GM18867 (cell line): ENCODE measurements at regions not wholly inside any gene's neighbourhood (a gene's known extent, or its start where the extent isn't known, plus 50 kb on each side); places are given as distances from the start of the nearest gene placed in this dataset.

ENCODE experiments used
- ATAC-seq: cut with Tn5 transposase; IDR thresholded peaks from one replicate; pipeline ENCODE4 v1.9.1; 2021; ENCODE audit warnings: mild to moderate bottlenecking, moderate library complexity; ENCODE audit not compliant: unreplicated experiment

DNA sequence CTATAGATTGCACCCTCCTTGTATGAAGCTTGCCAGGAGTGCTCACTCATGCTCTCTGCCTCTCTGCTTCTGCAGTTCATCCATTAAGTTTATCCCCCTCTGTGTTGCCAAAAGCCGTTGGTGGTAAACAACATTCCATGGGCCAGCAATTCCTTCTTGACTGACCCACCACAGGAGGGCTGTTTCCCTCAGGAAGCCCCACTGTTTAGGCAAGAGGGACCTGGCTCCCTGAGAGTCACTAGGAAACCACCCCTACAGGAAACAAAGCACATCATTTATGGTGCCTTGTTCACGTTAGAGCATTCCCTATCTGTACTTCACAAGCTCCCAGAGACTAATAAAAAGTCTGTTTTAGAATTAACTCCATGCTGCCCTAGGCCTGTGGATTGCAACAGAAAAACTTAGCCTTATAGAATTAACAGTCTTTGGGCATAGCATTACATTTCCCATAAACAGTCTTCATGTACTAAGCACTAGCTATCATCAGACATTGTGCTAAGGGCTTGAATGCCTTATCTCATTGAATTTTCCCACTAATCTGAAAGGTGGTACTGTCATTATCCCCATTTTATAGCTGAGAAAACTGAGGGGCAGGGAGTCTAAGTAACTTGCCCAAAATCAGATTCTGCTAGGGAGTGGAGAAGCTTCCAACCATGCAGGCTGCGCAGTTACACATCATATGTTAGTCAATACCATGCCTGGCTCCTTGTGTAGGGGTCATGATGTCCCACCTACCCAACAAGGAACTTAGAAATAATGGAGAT is 149.9 kb downstream of the SHQ1 start:
- no peak for ATAC-seq

DNA sequence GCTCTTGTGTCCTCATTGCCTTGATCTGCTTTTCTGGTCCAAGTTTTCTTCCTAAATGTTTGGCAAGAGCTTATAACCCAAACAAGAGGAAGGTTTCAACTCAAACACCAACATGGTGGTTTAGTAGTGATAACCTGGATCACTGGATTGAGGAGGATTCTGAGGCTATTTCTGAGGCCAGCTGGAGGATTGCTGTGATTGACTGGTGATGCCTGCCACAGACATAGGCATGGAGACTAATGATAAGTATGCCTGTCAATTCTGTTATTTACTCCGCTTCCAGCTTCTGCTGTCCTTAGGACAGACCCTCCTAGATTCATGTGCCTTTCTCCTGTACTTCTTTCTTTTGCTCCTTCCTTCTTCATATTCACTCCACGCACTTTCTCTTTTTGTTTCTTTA is 150.5 kb downstream of the SHQ1 start:
- no peak for ATAC-seq

DNA sequence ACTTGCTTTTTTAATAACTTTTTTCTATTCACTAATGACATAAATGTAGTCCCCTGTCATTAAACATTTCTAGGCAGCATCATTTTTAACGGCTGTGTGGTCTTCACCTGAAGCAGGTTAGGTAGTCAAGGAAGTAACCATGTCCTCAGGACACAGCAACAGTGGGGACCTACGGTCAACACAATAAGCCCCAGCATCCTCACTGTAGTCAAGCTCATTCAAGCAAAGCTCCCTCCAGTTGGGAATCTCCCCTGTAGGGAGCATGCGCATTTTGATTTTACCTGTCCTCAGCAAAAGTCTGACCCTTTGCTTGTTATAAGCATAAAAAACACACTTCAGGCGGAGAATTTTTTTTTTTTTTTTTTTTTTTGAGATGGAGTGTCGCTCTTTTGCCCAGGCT is 151.4 kb downstream of the SHQ1 start:
- no peak for ATAC-seq

DNA sequence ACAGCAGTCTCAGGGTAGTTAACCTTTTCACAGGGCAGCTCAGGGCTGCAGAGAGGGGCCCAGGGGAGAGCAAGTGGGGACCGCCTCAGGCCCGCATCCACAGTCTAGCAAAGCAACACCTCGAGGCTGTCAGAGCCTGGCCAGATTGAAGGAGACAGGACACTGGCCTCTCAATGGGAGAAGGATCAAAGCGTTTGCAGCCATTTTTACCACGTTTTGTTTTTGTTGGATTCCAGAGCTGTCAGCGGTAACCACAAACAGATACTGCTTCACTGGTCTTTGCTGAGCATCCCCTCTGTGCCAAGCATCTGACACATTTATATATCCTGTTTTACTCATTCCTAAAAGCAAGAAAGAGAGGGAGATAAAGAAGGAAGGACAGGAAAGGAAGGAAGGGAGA is 153.8 kb downstream of the SHQ1 start:
- no peak for ATAC-seq

DNA sequence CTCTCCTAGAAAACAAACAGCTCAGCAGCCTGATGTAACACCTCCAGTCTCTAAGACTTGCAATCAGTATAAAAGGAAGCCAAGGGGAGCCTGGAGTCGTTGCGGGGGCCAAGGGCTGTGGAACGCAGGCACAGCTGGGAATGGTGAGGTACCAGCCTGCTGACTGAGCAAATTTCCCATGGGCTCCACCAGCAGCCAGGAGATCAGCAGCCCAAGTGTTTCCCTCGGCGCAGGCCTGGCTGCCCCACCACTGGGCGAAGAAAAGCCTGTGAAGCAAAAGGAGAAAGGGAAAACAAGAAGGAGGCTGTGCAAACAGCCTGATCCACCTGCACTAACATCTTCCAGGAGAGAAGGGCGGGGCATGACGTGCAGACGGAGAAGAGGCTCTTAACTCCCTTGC is 155.3 kb downstream of the SHQ1 start:
- no peak for ATAC-seq

DNA sequence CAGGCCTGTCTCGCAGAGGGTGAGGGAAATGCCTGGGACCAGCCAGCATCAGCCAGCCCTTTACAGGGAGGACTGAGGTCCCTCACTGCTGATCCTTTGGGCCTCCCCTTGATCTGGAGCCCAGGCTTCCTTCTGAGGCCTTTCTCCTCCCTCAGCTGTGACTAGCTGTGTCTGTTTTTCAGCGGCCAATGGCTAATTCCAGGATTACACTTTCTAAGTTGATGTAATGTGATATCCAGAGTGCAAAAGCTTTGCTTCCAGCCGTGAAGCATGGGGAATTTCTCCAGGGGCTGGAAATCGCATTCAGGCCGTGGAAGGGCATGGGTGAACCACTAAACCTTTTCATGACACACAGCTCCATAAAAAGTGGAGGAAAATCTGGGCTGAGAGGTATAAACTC is 157.6 kb downstream of the SHQ1 start:
- no peak for ATAC-seq

DNA sequence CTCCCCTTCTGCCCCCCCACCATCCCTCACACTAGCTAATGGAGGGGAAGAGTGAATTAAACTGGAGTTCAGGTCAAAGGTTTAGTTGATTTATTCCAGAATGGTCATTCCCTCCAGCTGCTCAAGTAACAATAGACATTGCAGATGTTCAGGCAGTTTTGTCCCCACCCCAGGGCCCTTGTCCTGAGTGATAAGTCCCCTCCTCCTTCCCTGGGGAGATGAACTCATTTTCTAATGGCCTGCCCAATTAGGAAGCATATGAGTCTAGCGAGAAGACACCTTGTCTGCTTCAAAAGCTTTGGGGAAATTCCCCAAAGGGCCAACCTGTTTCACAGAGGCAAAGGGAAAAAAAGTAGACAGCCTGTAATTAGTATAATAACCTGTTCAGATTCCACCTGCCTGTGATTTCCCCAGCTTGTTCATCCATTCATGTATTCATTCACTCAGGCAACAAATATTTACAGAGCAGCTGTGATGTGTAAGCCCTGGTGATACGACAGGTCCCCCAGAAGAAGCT is 165.3 kb downstream of the SHQ1 start:
- no peak for ATAC-seq

DNA sequence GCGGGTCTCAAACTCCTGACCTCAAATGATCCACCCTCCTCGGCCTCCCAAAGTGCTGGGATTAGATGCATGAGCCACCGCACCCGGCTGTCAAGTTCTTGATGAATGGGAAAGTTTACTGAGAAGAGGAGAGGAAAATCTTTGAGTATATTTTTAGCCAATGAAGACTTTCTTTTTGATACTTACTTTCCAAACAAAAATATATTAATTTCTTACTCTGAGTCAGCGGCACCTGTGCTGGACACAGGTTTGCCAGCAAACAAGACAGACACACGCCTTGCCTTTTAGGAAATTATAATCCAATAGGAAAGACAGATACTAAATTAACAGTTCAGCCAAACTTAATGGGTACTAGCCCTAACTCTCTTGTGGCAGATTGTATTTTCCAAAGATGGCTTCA is 166.6 kb downstream of the SHQ1 start:
- no peak for ATAC-seq

DNA sequence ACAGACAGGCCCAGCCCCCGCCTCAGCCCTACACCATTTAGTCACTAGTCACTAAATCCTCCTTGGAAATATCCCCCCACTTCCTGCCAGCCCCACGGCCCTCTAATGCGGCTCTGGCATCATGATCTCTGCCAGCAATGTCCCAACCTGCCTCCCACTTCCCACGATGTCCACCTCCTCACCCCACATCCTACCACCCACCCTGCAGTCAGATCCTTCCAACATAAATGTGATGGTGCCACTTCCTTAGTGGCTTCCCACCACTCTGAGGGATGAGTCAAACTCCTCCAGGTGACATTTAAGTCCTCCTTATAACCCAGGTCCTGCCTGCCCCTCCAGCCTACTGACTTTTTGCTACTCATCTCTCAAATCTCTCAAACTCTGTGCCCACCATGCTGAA is 167.5 kb downstream of the SHQ1 start:
- ATAC-seq, result no peak

DNA sequence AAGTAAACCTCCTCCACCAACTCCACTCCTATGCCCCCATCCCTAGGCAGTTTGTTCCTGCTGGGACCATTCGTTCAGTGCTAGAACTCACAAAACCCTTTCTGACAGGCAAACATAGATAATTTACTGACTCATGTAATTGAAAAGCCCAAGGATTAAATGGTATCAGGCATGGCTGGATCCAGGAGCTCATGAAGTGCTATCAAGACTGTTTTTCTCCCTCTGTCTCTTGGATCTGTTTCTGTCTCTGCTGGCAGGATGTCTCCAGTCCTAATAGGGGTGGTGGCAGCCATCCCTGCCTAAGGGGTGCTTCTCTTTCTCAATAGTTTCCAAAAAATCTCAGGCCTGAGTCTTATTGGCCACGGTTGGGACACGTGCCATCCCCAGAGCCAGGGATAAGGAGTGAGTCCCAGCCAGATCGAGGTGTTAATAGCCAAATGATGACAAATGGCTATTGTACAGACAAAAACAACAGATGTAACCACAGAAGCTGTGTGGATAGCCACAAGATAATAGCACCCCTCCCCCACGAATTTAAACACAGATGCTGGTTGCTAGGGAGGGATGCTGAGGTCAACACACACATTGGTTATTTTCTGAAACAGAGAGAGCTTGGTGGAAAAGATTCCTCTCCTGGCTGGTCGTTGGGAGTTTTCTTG is 168.6 kb downstream of the SHQ1 start:
- no peak for ATAC-seq

DNA sequence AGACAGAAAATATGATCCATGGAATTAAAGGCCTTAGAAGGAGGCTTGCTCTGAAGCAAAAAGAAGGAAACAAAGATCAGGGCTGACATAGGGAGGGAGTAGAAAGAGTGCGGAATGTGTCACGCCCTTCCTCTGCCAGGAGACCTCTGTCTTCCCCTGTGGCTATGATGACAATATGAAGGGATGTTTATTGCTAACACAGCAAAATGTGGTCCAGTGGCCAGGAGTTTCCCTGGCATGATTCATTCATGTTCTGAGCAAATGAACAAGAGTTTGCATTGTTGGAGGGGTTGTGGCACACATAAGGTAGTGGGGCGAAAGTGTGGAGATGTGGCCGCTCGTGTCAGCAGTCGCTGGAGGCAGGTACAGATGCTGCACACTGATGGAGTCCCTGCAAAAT is 169.4 kb downstream of the SHQ1 start:
- ATAC-seq, result no peak

DNA sequence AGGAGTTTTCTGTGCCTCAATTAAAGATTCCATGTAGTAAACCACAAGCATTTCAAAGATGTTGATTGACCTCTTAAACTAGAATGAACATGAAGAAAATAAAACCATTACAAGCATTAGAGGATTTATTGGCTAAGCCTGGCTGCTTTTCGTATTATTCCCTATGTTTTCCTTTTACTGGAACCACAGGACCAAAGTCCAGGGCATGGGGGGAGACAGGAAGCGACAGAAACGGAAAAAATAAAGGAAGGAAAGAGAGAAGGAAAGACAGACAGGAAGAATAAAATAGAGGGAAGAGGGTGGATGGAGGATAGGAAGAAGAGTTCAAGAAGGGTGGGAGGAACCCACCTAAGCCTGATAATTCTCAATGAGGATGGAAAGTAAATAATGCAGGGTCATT is 169.9 kb downstream of the SHQ1 start:
- no peak for ATAC-seq

DNA sequence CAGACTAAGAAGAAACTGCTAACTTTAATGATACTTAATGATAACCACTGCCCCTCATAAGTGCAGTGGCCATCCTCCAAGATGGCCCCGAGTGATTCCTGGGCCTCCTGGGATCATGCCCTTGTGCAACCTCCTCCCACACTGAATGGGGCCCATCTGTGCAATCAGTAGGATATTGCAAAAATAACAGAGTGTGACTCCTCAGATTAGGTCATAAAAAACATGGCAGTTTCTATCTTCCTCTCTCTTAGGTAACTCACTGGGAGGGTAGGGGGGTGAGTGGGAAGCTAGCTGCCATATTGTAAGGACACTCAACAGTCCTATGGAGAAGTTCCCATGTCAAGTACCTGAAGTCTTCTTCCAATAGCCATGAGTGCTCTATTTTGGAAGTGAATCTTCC is 173.0 kb downstream of the SHQ1 start:
- no peak for ATAC-seq

DNA sequence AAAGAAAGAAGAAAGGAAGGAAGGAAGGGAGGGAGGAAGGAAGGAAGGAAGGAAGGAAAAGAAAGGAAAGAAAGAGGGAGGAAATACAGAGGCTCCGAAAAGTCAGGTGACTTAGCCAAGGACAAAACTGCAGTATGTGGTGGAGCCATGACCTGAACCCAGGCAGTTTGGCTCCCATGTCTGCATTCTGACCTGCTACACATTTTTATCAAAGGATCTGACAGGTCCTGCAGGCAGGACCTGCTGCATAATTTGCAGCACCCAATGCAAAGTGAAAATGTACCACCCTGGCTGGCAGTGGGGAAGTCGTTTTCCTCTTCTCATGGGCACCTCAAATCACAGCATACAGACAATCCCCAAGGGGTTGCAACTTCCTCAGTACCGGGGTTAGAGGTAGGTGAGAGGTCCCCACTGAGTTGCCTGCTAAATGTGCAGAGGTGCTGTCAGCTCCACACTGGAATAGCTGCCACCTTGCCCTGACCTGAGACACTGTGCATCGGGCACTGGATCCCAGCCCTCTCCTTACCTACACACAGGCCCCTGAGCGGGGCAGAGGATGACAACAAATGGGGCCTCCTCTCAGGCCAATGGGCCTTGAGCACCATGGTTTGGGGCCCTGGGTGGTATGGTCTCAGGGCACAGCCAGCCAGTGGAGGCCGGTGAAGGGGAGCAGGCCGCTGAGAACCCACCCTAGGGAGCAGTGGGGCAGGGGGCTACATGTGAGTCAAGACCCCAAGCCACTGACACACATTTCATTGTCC is 175.1 kb downstream of the SHQ1 start:
- ATAC-seq, result no peak

DNA sequence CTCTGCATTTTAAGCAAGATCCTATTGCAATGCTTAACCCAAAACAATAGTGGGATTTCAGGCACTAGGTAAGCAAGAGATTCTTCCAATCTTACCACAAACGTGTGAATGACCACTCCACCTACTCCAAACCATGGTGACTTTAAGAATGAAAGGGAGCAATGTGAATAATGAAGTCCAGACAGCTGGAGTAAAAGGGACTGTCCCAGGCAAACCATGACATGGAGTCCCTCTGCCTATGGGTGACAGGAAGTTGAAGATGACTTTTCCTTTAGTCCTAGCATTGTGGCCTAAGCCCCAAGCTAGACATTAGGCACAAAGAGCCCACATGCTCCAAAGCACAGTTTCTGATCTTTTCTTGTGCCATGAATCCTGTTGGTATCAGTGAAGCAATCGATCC is 179.0 kb downstream of the SHQ1 start:
- no peak for ATAC-seq

DNA sequence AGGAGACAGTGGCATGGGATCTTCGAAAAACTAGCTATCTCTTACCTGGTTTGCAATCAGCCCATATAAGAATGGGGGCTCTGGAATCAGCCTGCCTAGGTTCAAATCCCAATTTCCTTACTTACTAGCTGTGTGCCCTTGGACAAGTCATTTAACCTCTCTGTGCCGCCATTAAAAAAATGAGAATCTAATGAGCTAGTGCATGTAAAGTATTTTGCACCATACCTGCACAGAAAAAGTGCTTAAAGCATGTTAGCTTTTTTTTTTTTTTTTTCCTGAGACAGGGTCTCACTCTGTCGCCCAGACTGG is 181.8 kb downstream of the SHQ1 start:
- no peak for ATAC-seq

DNA sequence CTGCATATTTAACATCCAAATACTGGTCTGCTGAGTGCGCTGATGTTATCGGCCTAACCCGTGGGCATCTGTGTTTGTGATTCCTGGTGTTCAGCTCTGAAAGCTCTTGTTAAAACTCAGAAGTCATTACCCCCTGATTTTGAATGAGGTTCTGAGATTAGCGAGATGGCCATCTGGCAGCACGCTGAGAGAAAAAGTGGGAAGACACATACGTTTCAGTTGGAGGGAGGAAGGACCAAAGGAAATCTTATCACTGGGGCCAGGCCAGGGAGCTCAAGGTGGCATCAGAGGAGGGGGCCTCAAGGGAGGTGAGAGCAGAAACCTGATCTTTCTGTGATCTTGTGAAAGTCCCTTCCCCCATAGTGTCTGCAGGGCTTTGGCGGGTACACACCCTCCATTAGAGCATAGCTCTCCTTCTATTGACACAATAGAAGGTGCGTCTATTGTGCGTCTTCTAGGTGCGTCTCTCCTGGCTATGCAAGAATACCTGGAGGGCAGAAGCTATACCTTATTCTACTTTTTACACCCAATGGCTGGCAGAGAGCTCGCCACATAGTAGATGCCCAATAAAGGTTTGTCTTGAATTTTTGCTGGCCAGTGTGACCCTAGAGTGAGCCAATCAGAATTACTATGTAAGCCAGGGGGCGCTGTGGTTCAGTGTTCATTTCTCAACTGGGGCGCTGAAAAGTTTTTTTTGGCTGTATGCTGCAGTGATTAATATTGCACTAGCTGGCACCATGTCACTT is 182.4 kb downstream of the SHQ1 start:
- no peak for ATAC-seq

DNA sequence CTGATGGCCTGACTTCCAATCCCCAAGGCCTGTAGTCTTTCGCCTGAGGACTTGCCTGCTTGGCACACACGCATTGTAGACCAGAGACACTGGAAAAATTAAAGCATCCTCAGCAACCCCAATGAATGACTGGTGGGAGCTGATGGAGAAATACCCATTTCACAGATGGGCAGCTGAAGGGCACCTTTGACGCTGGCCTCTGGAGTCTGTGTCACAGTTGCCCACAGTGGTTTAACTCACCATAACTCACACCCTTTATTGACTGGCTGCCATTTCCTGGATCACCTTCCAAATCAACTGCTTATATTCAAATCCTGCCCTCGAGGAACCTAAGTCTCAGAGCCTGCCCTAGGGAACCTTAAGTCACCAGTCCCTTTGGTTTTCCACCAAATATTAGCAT is 183.1 kb downstream of the SHQ1 start:
- no peak for ATAC-seq

DNA sequence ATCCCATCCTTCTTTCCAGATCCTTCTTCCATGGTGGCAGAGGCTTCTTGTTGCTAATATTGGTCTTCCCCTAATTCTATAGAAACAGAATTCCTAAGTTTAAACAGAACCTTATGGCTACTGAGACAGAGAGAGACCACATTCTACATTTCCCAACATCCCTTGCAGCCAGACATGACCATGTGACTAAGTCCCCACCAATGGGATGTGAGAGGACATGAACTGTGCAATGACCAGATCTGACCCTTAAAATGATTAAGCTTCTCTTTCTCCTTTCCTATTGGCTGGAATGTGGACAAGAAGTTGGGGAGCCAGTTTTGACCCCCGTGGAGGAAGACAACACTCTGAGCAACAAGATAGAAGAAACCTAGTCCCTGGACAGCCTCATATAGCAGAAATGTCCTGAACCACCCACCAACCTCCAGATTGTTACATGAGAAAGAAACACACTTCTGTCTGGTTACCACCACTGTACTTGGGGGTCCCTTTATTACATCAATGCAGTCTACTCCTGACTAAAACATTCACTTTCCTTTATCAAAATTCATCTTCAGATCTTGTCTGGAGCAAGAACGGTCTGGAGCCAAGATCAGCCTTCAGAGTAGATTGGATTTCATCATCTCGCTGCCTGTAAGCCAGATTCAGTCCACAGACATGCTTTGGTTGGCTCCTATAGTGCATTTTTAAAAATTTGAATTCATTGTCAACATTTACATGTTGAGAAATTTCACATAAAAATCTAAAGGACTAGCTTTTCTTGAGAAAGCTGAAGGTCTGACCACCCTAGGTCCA is 183.9 kb downstream of the SHQ1 start:
- ATAC-seq, result no peak

DNA sequence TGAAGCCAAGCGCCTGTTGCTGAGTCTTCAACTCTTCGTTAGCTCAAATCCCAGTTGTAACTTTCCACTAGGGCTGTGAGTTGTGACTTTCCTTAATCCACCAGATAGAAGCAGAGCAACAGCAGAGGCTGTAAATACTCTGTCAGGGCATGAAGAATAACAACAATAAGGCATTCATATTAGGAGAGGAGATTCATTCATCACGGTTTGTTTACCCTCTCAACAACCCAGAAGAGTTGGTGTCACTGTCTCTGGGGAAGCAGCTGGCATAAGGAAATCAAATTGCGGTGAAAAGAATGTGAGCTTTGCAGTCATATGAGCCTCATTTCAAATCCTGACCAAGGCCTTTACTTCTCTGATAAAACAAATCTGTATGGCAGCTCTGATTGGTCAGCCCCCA is 184.8 kb downstream of the SHQ1 start:
- no peak for ATAC-seq

DNA sequence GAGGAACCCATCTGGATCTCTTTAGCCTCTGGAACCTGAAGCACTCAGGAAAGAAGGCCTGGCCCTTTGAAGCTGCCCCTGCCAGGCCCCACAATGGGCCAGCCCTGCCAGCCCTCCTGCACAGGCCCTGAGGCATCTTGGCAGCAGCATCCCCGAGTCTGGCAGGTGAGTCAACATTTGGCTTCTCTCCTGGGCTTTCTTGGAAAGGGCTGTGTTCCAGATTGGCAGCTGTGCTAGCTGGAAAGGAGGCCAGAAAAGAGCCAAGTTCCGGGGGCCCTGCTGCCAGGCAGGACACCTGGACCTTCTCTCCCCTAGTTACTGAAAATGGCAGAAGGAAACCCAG is 187.2 kb downstream of the SHQ1 start:
- ATAC-seq, result no peak
